ENCODE measurements at regions not wholly inside any gene's neighbourhood (a gene's known extent, or its start where the extent isn't known, plus 50 kb on each side); places are given as distances from the start of the nearest gene placed in this dataset.
"Not testable (repeated sequence)": the region's sequence is repeated elsewhere in the genome, so short reads cannot be mapped to it uniquely, and the experiment has no call there.

- Histone ChIP-seq H3K9ac (ENCODE audit: low read length) (no peak overlapping the region), H3K27ac (ENCODE audit: low read depth, low read length) (no peak overlapping the region), H3K27me3 (ENCODE audit: control insufficient read depth, insufficient read depth, low read length) (no peaks in the 10 kb centered on the region), H3K4me3 (ENCODE audit: low read length) (no peak overlapping the region), H3K4me1 (ENCODE audit: control insufficient read depth, insufficient read depth, low read length) (no peaks in the 10 kb centered on the region), H3K36me3 (ENCODE audit: control insufficient read depth, insufficient read depth, low read length) (no peaks in the 10 kb centered on the region)
These were observed 106.2 kb upstream of the SLC24A2 start for GRCh38 chr9:19895006-19895405.

GRCh38 chr9:19885608-19886007 lies 96.8 kb upstream of the SLC24A2 start:
- Histone ChIP-seq H3K36me3 (ENCODE audit: control insufficient read depth, insufficient read depth, low read length) (no peaks in the 10 kb centered on the region), H3K9ac (ENCODE audit: low read length) (no peak overlapping the region)

GRCh38 chr9:19879062-19879461 lies 90.2 kb upstream of the SLC24A2 start:
- Histone ChIP-seq H3K27ac (ENCODE audit: low read depth, low read length) (no peak overlapping the region), H3K9ac (ENCODE audit: low read length) (no peak overlapping the region), H3K27me3 (ENCODE audit: control insufficient read depth, insufficient read depth, low read length) (peaks cover 2% of the 10 kb centered on the region), H3K4me1 (ENCODE audit: control insufficient read depth, insufficient read depth, low read length) (no peaks in the 10 kb centered on the region), H3K4me3 (ENCODE audit: low read length) (no peak overlapping the region), H3K36me3 (ENCODE audit: control insufficient read depth, insufficient read depth, low read length) (no peaks in the 10 kb centered on the region)

More at GRCh38 chr9:19885608-19886007, 96.8 kb upstream of the SLC24A2 start:
- H3K27me3 ChIP-seq (ENCODE audit: control insufficient read depth, insufficient read depth, low read length), result no peaks in the 10 kb centered on the region
- H3K27ac ChIP-seq (ENCODE audit: low read depth, low read length), result no peak overlapping the region
- no peaks in the 10 kb centered on the region for H3K4me1 ChIP-seq (ENCODE audit: control insufficient read depth, insufficient read depth, low read length)
- H3K4me3 ChIP-seq (ENCODE audit: low read length), result no peak overlapping the region

GRCh38 chr9:19876569-19877316 lies 87.9 kb upstream of the SLC24A2 start:
- Histone ChIP-seq H3K4me1 (ENCODE audit: control insufficient read depth, insufficient read depth, low read length) (no peaks in the 10 kb centered on the region), H3K9ac (ENCODE audit: low read length) (no peak overlapping the region), H3K36me3 (ENCODE audit: control insufficient read depth, insufficient read depth, low read length) (no peaks in the 10 kb centered on the region), H3K27ac (ENCODE audit: low read depth, low read length) (no peak overlapping the region), H3K4me3 (ENCODE audit: low read length) (no peak overlapping the region), H3K27me3 (ENCODE audit: control insufficient read depth, insufficient read depth, low read length) (peaks cover 2% of the 10 kb centered on the region)

GRCh38 chr9:19875291-19875920 lies 86.6 kb upstream of the SLC24A2 start:
- no peaks in the 10 kb centered on the region for H3K36me3 ChIP-seq (ENCODE audit: control insufficient read depth, insufficient read depth, low read length)
- H3K27me3 ChIP-seq (ENCODE audit: control insufficient read depth, insufficient read depth, low read length), result peaks cover 2% of the 10 kb centered on the region
- H3K9ac ChIP-seq (ENCODE audit: low read length), result no peak overlapping the region
- no peak overlapping the region for H3K4me3 ChIP-seq (ENCODE audit: low read length)
- H3K27ac ChIP-seq (ENCODE audit: low read depth, low read length), result no peak overlapping the region
- no peaks in the 10 kb centered on the region for H3K4me1 ChIP-seq (ENCODE audit: control insufficient read depth, insufficient read depth, low read length)

- not testable (repeated sequence) for H3K36me3 ChIP-seq (ENCODE audit: control insufficient read depth, insufficient read depth, low read length); H3K27ac ChIP-seq (ENCODE audit: low read depth, low read length); H3K9ac ChIP-seq (ENCODE audit: low read length); H3K4me1 ChIP-seq (ENCODE audit: control insufficient read depth, insufficient read depth, low read length); H3K27me3 ChIP-seq (ENCODE audit: control insufficient read depth, insufficient read depth, low read length); H3K4me3 ChIP-seq (ENCODE audit: low read length)
These were observed 84.4 kb upstream of the SLC24A2 start for GRCh38 chr9:19873188-19873587.

GRCh38 chr9:19870988-19871387 lies 82.2 kb upstream of the SLC24A2 start:
- Histone ChIP-seq H3K4me1 (ENCODE audit: control insufficient read depth, insufficient read depth, low read length) (no peaks in the 10 kb centered on the region), H3K27me3 (ENCODE audit: control insufficient read depth, insufficient read depth, low read length) (no peaks in the 10 kb centered on the region), H3K9ac (ENCODE audit: low read length) (no peak overlapping the region), H3K36me3 (ENCODE audit: control insufficient read depth, insufficient read depth, low read length) (no peaks in the 10 kb centered on the region), H3K4me3 (ENCODE audit: low read length) (no peak overlapping the region), H3K27ac (ENCODE audit: low read depth, low read length) (no peak overlapping the region)

GRCh38 chr9:19840953-19841352 lies 52.1 kb upstream of the SLC24A2 start:
- no peak overlapping the region for H3K9ac ChIP-seq (ENCODE audit: low read length)
- H3K27ac ChIP-seq (ENCODE audit: low read depth, low read length), result no peak overlapping the region
- no peaks in the 10 kb centered on the region for H3K4me1 ChIP-seq (ENCODE audit: control insufficient read depth, insufficient read depth, low read length)
- H3K27me3 ChIP-seq (ENCODE audit: control insufficient read depth, insufficient read depth, low read length), result no peaks in the 10 kb centered on the region
- no peaks in the 10 kb centered on the region for H3K36me3 ChIP-seq (ENCODE audit: control insufficient read depth, insufficient read depth, low read length)
- no peak overlapping the region for H3K4me3 ChIP-seq (ENCODE audit: low read length)

All from rectal smooth muscle tissue (tissue), 1 donor.